B cell (primary cell): ENCODE measurements at regions not wholly inside any gene's neighbourhood (a gene's known extent, or its start where the extent isn't known, plus 50 kb on each side); places are given as distances from the start of the nearest gene placed in this dataset.

Experiments
- ATAC-seq: fragments of 200-7000 bp; cut with Tn5 transposase; one replicate; pipeline ENCODE4 v1.10.0; 2021; ENCODE audit warnings: low read depth, mild to moderate bottlenecking, moderate number of reproducible peaks, moderate library complexity
- CTCF ChIA-PET: fragments of 350-600 bp; sonication (Branson Sonifier 250); formaldehyde crosslinking; loops from one replicate; lab custom pipeline; 2021; ENCODE audit warnings: antibody characterized with exemption, inconsistent platforms; lab: Charles Lee
- POLR2A ChIA-PET: fragments of 350-600 bp; sonication (Branson Sonifier 250); formaldehyde crosslinking; loops from one replicate; lab custom pipeline; 2021; ENCODE audit warnings: antibody characterized with exemption; lab: Charles Lee
- DNase-seq: peaks from one replicate; pipeline ENCODE4 v3.0.0; 2013
- H2AFZ ChIP-seq: 2 replicates; pipeline ENCODE4 v1.6.1; 2012; ENCODE audit warnings: mild to moderate bottlenecking, low read depth, low read length; ENCODE audit not compliant: insufficient read depth, poor library complexity, severe bottlenecking
- H3K27ac ChIP-seq, 2 donors: 1 replicate in 1 of 2; 2 replicates in 1 of 2; pipeline ENCODE4 v1.5.1; 2012 to 2013; ENCODE audit warnings: low read length in 2 of 2, mild to moderate bottlenecking in 2 of 2, moderate library complexity in 1 of 2
- H3K27me3 ChIP-seq, 4 experiments: fragments of 200-600 bp in 1 of 4; sonication (generic) in 1 of 4; replicated peaks in 1 of 4; 1 replicate in 2 of 4; 2 replicates in 2 of 4; pipeline versions ENCODE4 v1.6.1 to v1.7.0; 2013 to 2016; ENCODE audit warnings: low read length in 3 of 4, mild to moderate bottlenecking in 2 of 4, mixed read lengths in 1 of 4, moderate library complexity in 1 of 4; ENCODE audit not compliant: insufficient read depth in 4 of 4, control insufficient read depth in 3 of 4; ENCODE audit errors: control extremely low read depth in 1 of 4
- H3K36me3 ChIP-seq, 2 experiments: replicated peaks in 1 of 2; 1 replicate in 1 of 2; 2 replicates in 1 of 2; pipeline versions ENCODE4 v1.6.1 to v1.7.1; 2013; ENCODE audit warnings: low read length in 1 of 2; ENCODE audit not compliant: insufficient read depth in 2 of 2, control insufficient read depth in 1 of 2; ENCODE audit errors: control extremely low read depth in 1 of 2, extremely low read depth in 1 of 2
- H3K4me1 ChIP-seq, 2 donors: fragments of 200-600 bp in 1 of 2; sonication (generic) in 1 of 2; 1 replicate in 1 of 2; 2 replicates in 1 of 2; pipeline versions ENCODE4 v1.5.1 to v1.6.1; 2013 to 2017; ENCODE audit warnings: low read length in 2 of 2; ENCODE audit not compliant: control insufficient read depth in 2 of 2, insufficient read depth in 2 of 2
- H3K4me2 ChIP-seq: replicated peaks from 2 replicates; pipeline ENCODE3; 2012; ENCODE audit warnings: mild to moderate bottlenecking, low read depth, low read length; ENCODE audit not compliant: poor library complexity, severe bottlenecking
- H3K4me3 ChIP-seq, 5 experiments: fragments of 200-600 bp in 1 of 5; sonication (generic) in 1 of 5; 1 replicate in 3 of 5; 2 replicates in 2 of 5; pipeline versions ENCODE4 v1.5.1 to v1.7.0; 2011 to 2016; ENCODE audit warnings: low read length in 4 of 5, mild to moderate bottlenecking in 4 of 5, low read depth in 2 of 5, control low read depth in 1 of 5, moderate library complexity in 1 of 5; ENCODE audit not compliant: insufficient read depth in 1 of 5; ENCODE audit errors: control extremely low read depth in 1 of 5, extremely low read depth in 1 of 5
- H3K79me2 ChIP-seq: fragments of 200-600 bp; sonication (generic); one replicate; pipeline ENCODE4 v1.6.0; 2016; ENCODE audit warnings: low read length; ENCODE audit not compliant: control insufficient read depth, insufficient read depth
- H3K9ac ChIP-seq: fragments of 200-600 bp; sonication (generic); 2 replicates; pipeline ENCODE4 v1.6.1; 2017; ENCODE audit warnings: mild to moderate bottlenecking, low read length, moderate library complexity
- H3K9me3 ChIP-seq, 3 donors: one replicate each; pipeline versions ENCODE4 v1.6.1 to v1.7.1; 2013; ENCODE audit warnings: low read length in 2 of 3; ENCODE audit not compliant: control insufficient read depth in 2 of 3, insufficient read depth in 1 of 3; ENCODE audit errors: control extremely low read depth in 1 of 3
- H4K20me1 ChIP-seq: 2 replicates; pipeline ENCODE4 v1.6.0; 2012; ENCODE audit warnings: mild to moderate bottlenecking, low read length; ENCODE audit not compliant: insufficient read depth, control insufficient read depth, poor library complexity, severe bottlenecking
- H3K27ac Mint-ChIP-seq: one replicate; pipeline ENCODE4 v1.8.0; 2021; ENCODE audit warnings: mixed read lengths
- H3K27me3 Mint-ChIP-seq: one replicate; pipeline ENCODE4 v1.8.0; 2021; ENCODE audit warnings: mixed read lengths
- H3K4me1 Mint-ChIP-seq: one replicate; pipeline ENCODE4 v1.8.0; 2021; ENCODE audit warnings: mixed read lengths
- H3K4me3 Mint-ChIP-seq: one replicate; pipeline ENCODE4 v1.8.0; 2021; ENCODE audit warnings: mixed read lengths
- H3K9me3 Mint-ChIP-seq: one replicate; pipeline ENCODE4 v1.8.0; 2022; ENCODE audit warnings: mixed read lengths; ENCODE audit not compliant: insufficient read depth
- EZH2 ChIP-seq: IDR thresholded peaks from 2 replicates; pipeline ENCODE4 v1.6.1; 2012; ENCODE audit warnings: borderline replicate concordance, low read depth, mild to moderate bottlenecking, moderate library complexity, low read length; ENCODE audit not compliant: insufficient read depth, poor library complexity, severe bottlenecking
- WGBS: methylation state at CpG from one replicate; pipeline ENCODE4 v1.1.5; 2013; ENCODE audit warnings: missing lambda C conversion rate; ENCODE audit not compliant: insufficient coverage; 5-methylcytosine and 5-hydroxymethylcytosine counted together
- intact Hi-C: fragments of 100-400 bp; cut with micrococcal nuclease; formaldehyde crosslinking; loops from one replicate; pipeline ENCODE4 v1.10.0; 2022
- TF ChIP-seq, protein P1 (sequence below): fragments of 200-600 bp; IDR thresholded peaks from one replicate; pipeline ENCODE4 v1.8.0; 2022; ENCODE audit warnings: antibody characterized with exemption, mild to moderate bottlenecking

DNA sequence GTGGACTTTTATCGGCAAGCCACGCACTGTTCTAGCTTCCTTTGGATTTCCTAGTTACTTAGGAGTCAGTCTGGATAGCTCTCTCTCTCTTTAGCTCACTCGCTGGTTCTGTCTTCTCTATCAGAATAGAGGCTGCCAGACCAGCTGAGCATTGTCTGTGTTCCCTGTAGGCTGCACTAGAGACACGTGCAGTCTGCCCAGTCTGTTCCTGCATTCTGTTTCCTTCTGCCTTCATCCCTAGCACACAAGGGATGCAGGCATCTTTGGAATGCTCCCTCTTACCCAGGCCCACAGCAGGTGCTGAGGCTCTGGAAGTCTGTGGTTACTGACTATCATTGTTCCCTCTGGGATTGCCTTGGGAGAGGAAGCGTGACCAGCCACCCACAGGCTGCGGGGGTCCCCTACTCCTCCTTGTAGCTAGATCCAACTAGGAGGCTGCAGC lies 322.8 kb downstream of the ZNF621 start:
- no peak overlapping the region for H3K27ac ChIP-seq
- Mint-ChIP-seq H3K27me3 (no peaks in the 10 kb centered on the region), H3K4me3 (no peak overlapping the region), H3K9me3 (no peaks in the 10 kb centered on the region), H3K27ac (no peak overlapping the region), H3K4me1 (no peaks in the 10 kb centered on the region)
- H3K79me2 ChIP-seq: no peaks in the 10 kb centered on the region
- H3K27me3 ChIP-seq: no peaks in the 10 kb centered on the region
- no peak for ATAC-seq
- H3K9ac ChIP-seq: no peak overlapping the region
- no peaks in the 10 kb centered on the region for H3K36me3 ChIP-seq
- H3K4me2 ChIP-seq: no peak overlapping the region
- no peak for DNase-seq
- TF ChIP-seq, protein P1, sequence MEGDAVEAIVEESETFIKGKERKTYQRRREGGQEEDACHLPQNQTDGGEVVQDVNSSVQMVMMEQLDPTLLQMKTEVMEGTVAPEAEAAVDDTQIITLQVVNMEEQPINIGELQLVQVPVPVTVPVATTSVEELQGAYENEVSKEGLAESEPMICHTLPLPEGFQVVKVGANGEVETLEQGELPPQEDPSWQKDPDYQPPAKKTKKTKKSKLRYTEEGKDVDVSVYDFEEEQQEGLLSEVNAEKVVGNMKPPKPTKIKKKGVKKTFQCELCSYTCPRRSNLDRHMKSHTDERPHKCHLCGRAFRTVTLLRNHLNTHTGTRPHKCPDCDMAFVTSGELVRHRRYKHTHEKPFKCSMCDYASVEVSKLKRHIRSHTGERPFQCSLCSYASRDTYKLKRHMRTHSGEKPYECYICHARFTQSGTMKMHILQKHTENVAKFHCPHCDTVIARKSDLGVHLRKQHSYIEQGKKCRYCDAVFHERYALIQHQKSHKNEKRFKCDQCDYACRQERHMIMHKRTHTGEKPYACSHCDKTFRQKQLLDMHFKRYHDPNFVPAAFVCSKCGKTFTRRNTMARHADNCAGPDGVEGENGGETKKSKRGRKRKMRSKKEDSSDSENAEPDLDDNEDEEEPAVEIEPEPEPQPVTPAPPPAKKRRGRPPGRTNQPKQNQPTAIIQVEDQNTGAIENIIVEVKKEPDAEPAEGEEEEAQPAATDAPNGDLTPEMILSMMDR: no peak
- TF ChIP-seq EZH2: no peak
- 92% methylated on average over 6 of the region's 6 CpGs for WGBS
- intact Hi-C loops: no loop called here
- peaks cover 0 to 6% (median 0%) of the 10 kb centered on the region in 3 donors for H3K9me3 ChIP-seq
- H3K4me3 ChIP-seq: no peak overlapping the region
- H4K20me1 ChIP-seq: no peaks in the 10 kb centered on the region
- CTCF ChIA-PET: interaction anchor here (0.7 to 0.9 kb wide), 2 partner anchors 263 to 1034 kb away, joined by 3 read pairs; no protein-coding TSS in a partner anchor
- H3K4me1 ChIP-seq: no peaks in the 10 kb centered on the region
- H2AFZ ChIP-seq: no peak overlapping the region
- POLR2A ChIA-PET: no interaction called here

- no peak for DNase-seq
- no peaks in the 10 kb centered on the region for H3K27me3 ChIP-seq
- H4K20me1 ChIP-seq: no peaks in the 10 kb centered on the region
- H3K4me3 Mint-ChIP-seq: no peak overlapping the region
- no peak for TF ChIP-seq EZH2
- TF ChIP-seq, protein P1: no peak
- peaks cover 0 to 6% (median 0%) of the 10 kb centered on the region in 3 donors for H3K9me3 ChIP-seq
- ChIA-PET CTCF (interaction anchor here (0.7 to 1.0 kb wide), 2 partner anchors 11 to 264 kb away, joined by 3 read pairs; no protein-coding TSS in a partner anchor), POLR2A (no interaction called here)
- H3K4me1 ChIP-seq: no peaks in the 10 kb centered on the region
- no peak overlapping the region for H2AFZ ChIP-seq
- no peak overlapping the region for H3K27ac ChIP-seq
- H3K27ac Mint-ChIP-seq: no peak overlapping the region
- intact Hi-C loops: no loop called here
- H3K4me3 ChIP-seq: no peak overlapping the region
- no peaks in the 10 kb centered on the region for H3K36me3 ChIP-seq
- H3K4me1 Mint-ChIP-seq: no peaks in the 10 kb centered on the region
- ATAC-seq: no peak
- no peak overlapping the region for H3K9ac ChIP-seq
- no peak overlapping the region for H3K4me2 ChIP-seq
- no peaks in the 10 kb centered on the region for H3K9me3 Mint-ChIP-seq
- no peaks in the 10 kb centered on the region for H3K27me3 Mint-ChIP-seq
- WGBS: no CpG with 5 or more reads among the region's 2 CpGs
- no peaks in the 10 kb centered on the region for H3K79me2 ChIP-seq
These were observed 323.7 kb downstream of the ZNF621 start for GRCh38 chr3:40848421-40848820.
